Smooth muscle cell (in vitro differentiated cells): ENCODE measurements at regions not wholly inside any gene's neighbourhood (a gene's known extent, or its start where the extent isn't known, plus 50 kb on each side); places are given as distances from the start of the nearest gene placed in this dataset.

Source experiments
- DNase-seq: peaks from one replicate; lab custom pipeline; 2025; ENCODE audit not compliant: unreplicated experiment; lab: John Stamatoyannopoulos, UW
- H2AFZ ChIP-seq: fragments of 200-600 bp; sonication (generic); 2 replicates; pipeline ENCODE4 v1.6.0; 2016; ENCODE audit warnings: antibody characterized with exemption, low read depth, mild to moderate bottlenecking
- H3F3A ChIP-seq: fragments of 200-600 bp; sonication (generic); 2 replicates; pipeline ENCODE4 v1.6.0; 2017; ENCODE audit warnings: antibody characterized with exemption, low read depth
- H3K27ac ChIP-seq: fragments of 200-600 bp; sonication (generic); 2 replicates; pipeline ENCODE4 v1.5.1; 2016; ENCODE audit warnings: low read depth, mild to moderate bottlenecking
- H3K27me3 ChIP-seq: fragments of 200-600 bp; sonication (generic); 2 replicates; pipeline ENCODE4 v1.6.1; 2016; ENCODE audit warnings: low read depth, mild to moderate bottlenecking
- H3K36me3 ChIP-seq: fragments of 200-600 bp; sonication (generic); 2 replicates; pipeline ENCODE4 v1.5.1; 2016; ENCODE audit warnings: low read depth
- H3K4me1 ChIP-seq: fragments of 200-600 bp; sonication (generic); 2 replicates; pipeline ENCODE4 v1.5.1; 2016; ENCODE audit warnings: low read depth
- H3K4me2 ChIP-seq: fragments of 200-600 bp; sonication (generic); 2 replicates; pipeline ENCODE4 v1.6.0; 2016; ENCODE audit warnings: mild to moderate bottlenecking
- H3K4me3 ChIP-seq: fragments of 200-600 bp; sonication (generic); 2 replicates; pipeline ENCODE4 v1.5.1; 2016; ENCODE audit warnings: mild to moderate bottlenecking
- H3K79me2 ChIP-seq: fragments of 200-600 bp; sonication (generic); 2 replicates; pipeline ENCODE4 v1.6.0; 2016; ENCODE audit warnings: low read depth, mild to moderate bottlenecking
- H3K9ac ChIP-seq: fragments of 200-600 bp; sonication (generic); 2 replicates; pipeline ENCODE4 v1.6.0; 2016; ENCODE audit warnings: low read depth
- H3K9me3 ChIP-seq: fragments of 200-600 bp; sonication (generic); replicated peaks from 2 replicates; pipeline ENCODE4 v1.5.1; 2016; ENCODE audit warnings: low read depth
- H4K20me1 ChIP-seq: fragments of 200-600 bp; sonication (generic); 2 replicates; pipeline ENCODE4 v1.6.0; 2016; ENCODE audit warnings: low read depth
- WGBS: methylation state at CpG from one replicate; pipeline ENCODE4 v1.1.7; 2016; ENCODE audit warnings: low lambda C conversion rate; 5-methylcytosine and 5-hydroxymethylcytosine counted together
- TF ChIP-seq, protein P1 (sequence below): fragments of 200-600 bp; sonication (generic); IDR thresholded peaks from 2 replicates; pipeline ENCODE4 v1.5.1; 2017; ENCODE audit warnings: borderline replicate concordance, mild to moderate bottlenecking, antibody characterized with exemption; ENCODE audit not compliant: insufficient read depth, poor library complexity, severe bottlenecking

GRCh38 chr3:139292711-139293664, 50.8 kb upstream of the MRPS22 start:
- TF ChIP-seq, protein P1, sequence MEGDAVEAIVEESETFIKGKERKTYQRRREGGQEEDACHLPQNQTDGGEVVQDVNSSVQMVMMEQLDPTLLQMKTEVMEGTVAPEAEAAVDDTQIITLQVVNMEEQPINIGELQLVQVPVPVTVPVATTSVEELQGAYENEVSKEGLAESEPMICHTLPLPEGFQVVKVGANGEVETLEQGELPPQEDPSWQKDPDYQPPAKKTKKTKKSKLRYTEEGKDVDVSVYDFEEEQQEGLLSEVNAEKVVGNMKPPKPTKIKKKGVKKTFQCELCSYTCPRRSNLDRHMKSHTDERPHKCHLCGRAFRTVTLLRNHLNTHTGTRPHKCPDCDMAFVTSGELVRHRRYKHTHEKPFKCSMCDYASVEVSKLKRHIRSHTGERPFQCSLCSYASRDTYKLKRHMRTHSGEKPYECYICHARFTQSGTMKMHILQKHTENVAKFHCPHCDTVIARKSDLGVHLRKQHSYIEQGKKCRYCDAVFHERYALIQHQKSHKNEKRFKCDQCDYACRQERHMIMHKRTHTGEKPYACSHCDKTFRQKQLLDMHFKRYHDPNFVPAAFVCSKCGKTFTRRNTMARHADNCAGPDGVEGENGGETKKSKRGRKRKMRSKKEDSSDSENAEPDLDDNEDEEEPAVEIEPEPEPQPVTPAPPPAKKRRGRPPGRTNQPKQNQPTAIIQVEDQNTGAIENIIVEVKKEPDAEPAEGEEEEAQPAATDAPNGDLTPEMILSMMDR, result no peak
- Histone ChIP-seq H3K4me1 (no peaks in the 10 kb centered on the region), H3K4me2 (no peak overlapping the region)

GRCh38 chr3:139293665-139294023, 50.2 kb upstream of the MRPS22 start:
- no peak overlapping the region for H2AFZ ChIP-seq
- no peak for DNase-seq
- no peaks in the 10 kb centered on the region for H3K79me2 ChIP-seq
- H3K4me2 ChIP-seq, result no peak overlapping the region
- no peak overlapping the region for H3K27ac ChIP-seq
- H3K9ac ChIP-seq, result no peak overlapping the region
- no peaks in the 10 kb centered on the region for H3K4me1 ChIP-seq
- no peaks in the 10 kb centered on the region for H3K36me3 ChIP-seq
- H3F3A ChIP-seq, result no peaks in the 10 kb centered on the region
- no peak overlapping the region for H3K4me3 ChIP-seq
- no peaks in the 10 kb centered on the region for H4K20me1 ChIP-seq
- 79% methylated on average over 2 of the region's 2 CpGs for WGBS
- H3K27me3 ChIP-seq, result no peaks in the 10 kb centered on the region
- no peaks in the 10 kb centered on the region for H3K9me3 ChIP-seq
- TF ChIP-seq, protein P1, result no peak

More at GRCh38 chr3:139292711-139293664, 50.8 kb upstream of the MRPS22 start:
- Histone ChIP-seq H3K27me3 (no peaks in the 10 kb centered on the region), H3F3A (no peaks in the 10 kb centered on the region), H3K27ac (no peak overlapping the region), H3K36me3 (no peaks in the 10 kb centered on the region), H3K79me2 (no peaks in the 10 kb centered on the region), H4K20me1 (no peaks in the 10 kb centered on the region), H3K4me3 (no peak overlapping the region), H3K9me3 (no peaks in the 10 kb centered on the region), H3K9ac (no peak overlapping the region), H2AFZ (no peak overlapping the region)
- 80% methylated on average over 15 of the region's 15 CpGs for WGBS
- DNase-seq, result no peak
